GM23338 (cell line): ENCODE measurements at regions not wholly inside any gene's neighbourhood (a gene's known extent, or its start where the extent isn't known, plus 50 kb on each side); places are given as distances from the start of the nearest gene placed in this dataset.

ENCODE experiments used
- ATAC-seq: fragments of 200-7000 bp; cut with Tn5 transposase; 3 replicates; pipeline ENCODE4 v1.9.1; 2020
- DNase-seq: peaks from one replicate; pipeline ENCODE4 v3.0.0-alpha.2; 2015; ENCODE audit warnings: low spot score
- H2AFZ ChIP-seq: fragments of 200-600 bp; sonication (generic); 2 replicates; pipeline ENCODE4 v1.8.0; 2016; ENCODE audit warnings: antibody characterized with exemption, mild to moderate bottlenecking, moderate library complexity
- H3F3A ChIP-seq: fragments of 200-600 bp; sonication (generic); replicated peaks from 2 replicates; pipeline ENCODE4 v1.8.0; 2017; ENCODE audit warnings: antibody characterized with exemption, mixed run types, low read depth
- H3K27ac ChIP-seq: fragments of 200-600 bp; sonication (generic); 2 replicates; pipeline ENCODE4 v1.6.1; 2016; ENCODE audit warnings: low read depth
- H3K27me3 ChIP-seq: fragments of 200-600 bp; sonication (generic); 2 replicates; pipeline ENCODE4 v1.8.0; 2016; ENCODE audit warnings: mild to moderate bottlenecking, mixed run types, moderate library complexity; ENCODE audit not compliant: insufficient read depth
- H3K36me3 ChIP-seq: fragments of 200-600 bp; sonication (generic); 2 replicates; pipeline ENCODE4 v1.8.0; 2016; ENCODE audit warnings: mild to moderate bottlenecking; ENCODE audit not compliant: insufficient read depth
- H3K4me1 ChIP-seq: fragments of 200-600 bp; sonication (generic); 2 replicates; pipeline ENCODE4 v1.8.0; 2016; ENCODE audit warnings: mild to moderate bottlenecking, moderate library complexity; ENCODE audit not compliant: insufficient read depth
- H3K4me2 ChIP-seq: fragments of 200-600 bp; sonication (generic); 2 replicates; pipeline ENCODE4 v1.7.1; 2017; ENCODE audit warnings: mixed run types
- H3K4me3 ChIP-seq: fragments of 200-600 bp; sonication (generic); 2 replicates; pipeline ENCODE4 v1.6.1; 2016; ENCODE audit warnings: mixed run types
- H3K79me2 ChIP-seq: fragments of 200-600 bp; sonication (generic); replicated peaks from 2 replicates; pipeline ENCODE4 v1.8.0; 2017; ENCODE audit warnings: mild to moderate bottlenecking; ENCODE audit not compliant: insufficient read depth
- H3K9me2 ChIP-seq: fragments of 200-600 bp; sonication (generic); 2 replicates; pipeline ENCODE4 v1.8.0; 2017; ENCODE audit not compliant: insufficient read depth
- H4K20me1 ChIP-seq: fragments of 200-600 bp; sonication (generic); replicated peaks from 2 replicates; pipeline ENCODE4 v1.8.0; 2017; ENCODE audit warnings: mild to moderate bottlenecking; ENCODE audit not compliant: insufficient read depth
- H3K27ac Mint-ChIP-seq: 2 replicates; pipeline ENCODE4 v1.8.0; 2020; ENCODE audit warnings: inconsistent platforms, mild to moderate bottlenecking, moderate library complexity, mixed read lengths
- H3K27me3 Mint-ChIP-seq: 3 replicates; pipeline ENCODE4 v1.8.0; 2022; ENCODE audit warnings: low read depth, mild to moderate bottlenecking, moderate library complexity, mixed read lengths, inconsistent platforms; ENCODE audit not compliant: insufficient read depth, poor library complexity
- H3K36me3 Mint-ChIP-seq: 3 replicates; pipeline ENCODE4 v1.8.0; 2021; ENCODE audit warnings: low read depth, mild to moderate bottlenecking, inconsistent platforms, moderate library complexity, mixed read lengths
- H3K4me1 Mint-ChIP-seq: 3 replicates; pipeline ENCODE4 v1.8.0; 2020; ENCODE audit warnings: mild to moderate bottlenecking, inconsistent platforms, mixed read lengths
- H3K4me3 Mint-ChIP-seq: 3 replicates; pipeline ENCODE4 v1.8.0; 2021; ENCODE audit warnings: moderate library complexity, mild to moderate bottlenecking, inconsistent platforms, mixed read lengths
- H3K9me3 Mint-ChIP-seq: 3 replicates; pipeline ENCODE4 v1.8.0; 2020; ENCODE audit warnings: moderate library complexity, mild to moderate bottlenecking, inconsistent platforms, mixed read lengths
- CREB1 ChIP-seq: fragments of 250-450 bp; sonication (Bioruptor Pico); IDR thresholded peaks from 2 replicates; pipeline ENCODE4 v1.5.0; 2020; ENCODE audit warnings: low read depth, mild to moderate bottlenecking, moderate library complexity
- CTCF ChIP-seq, 2 experiments: fragments of 200-600 bp in 1 of 2; sonication (generic) in 1 of 2; conservative IDR thresholded peaks; 2 replicates each; pipeline versions ENCODE4 v1.5.1 to v1.6.1; 2016 to 2017; ENCODE audit warnings: antibody characterized with exemption in 2 of 2, low read depth in 2 of 2, mild to moderate bottlenecking in 2 of 2, moderate library complexity in 1 of 2
- ETS1 ChIP-seq: IDR thresholded peaks from 2 replicates; pipeline ENCODE4 v1.6.1; 2016; ENCODE audit warnings: antibody characterized with exemption
- EZH2 ChIP-seq: fragments of 200-600 bp; sonication (generic); IDR thresholded peaks from one replicate; pipeline ENCODE4 v1.8.0; 2017; ENCODE audit warnings: antibody characterized with exemption, mild to moderate bottlenecking, low read depth; ENCODE audit not compliant: unreplicated experiment
- EZH2phosphoT487 ChIP-seq: fragments of 200-600 bp; sonication (generic); IDR thresholded peaks from one replicate; pipeline ENCODE4 v1.8.1; 2018; ENCODE audit warnings: antibody characterized with exemption; ENCODE audit not compliant: unreplicated experiment
- JUNB ChIP-seq: IDR thresholded peaks from one replicate; pipeline ENCODE4 v1.6.1; 2016; ENCODE audit warnings: antibody characterized with exemption; ENCODE audit not compliant: unreplicated experiment
- NANOG ChIP-seq: IDR thresholded peaks from 2 replicates; pipeline ENCODE4 v1.6.1; 2016; ENCODE audit warnings: antibody characterized with exemption, borderline replicate concordance
- POLR2AphosphoS5 ChIP-seq: IDR thresholded peaks from 2 replicates; pipeline ENCODE4 v1.6.1; 2016; ENCODE audit warnings: antibody characterized with exemption, low read depth
- STAT1 ChIP-seq: IDR thresholded peaks from one replicate; pipeline ENCODE4 v1.6.1; 2016; ENCODE audit warnings: antibody characterized with exemption; ENCODE audit not compliant: unreplicated experiment
- ZNF114 ChIP-seq: fragments of 250-450 bp; sonication (Bioruptor Pico); IDR thresholded peaks from 2 replicates; pipeline ENCODE4 v1.5.0; 2020; ENCODE audit warnings: mild to moderate bottlenecking, moderate library complexity
- ZNF462 ChIP-seq: fragments of 250-450 bp; sonication (Bioruptor Pico); IDR thresholded peaks from 2 replicates; pipeline ENCODE4 v1.5.0; 2020; ENCODE audit warnings: mild to moderate bottlenecking, moderate library complexity

DNA sequence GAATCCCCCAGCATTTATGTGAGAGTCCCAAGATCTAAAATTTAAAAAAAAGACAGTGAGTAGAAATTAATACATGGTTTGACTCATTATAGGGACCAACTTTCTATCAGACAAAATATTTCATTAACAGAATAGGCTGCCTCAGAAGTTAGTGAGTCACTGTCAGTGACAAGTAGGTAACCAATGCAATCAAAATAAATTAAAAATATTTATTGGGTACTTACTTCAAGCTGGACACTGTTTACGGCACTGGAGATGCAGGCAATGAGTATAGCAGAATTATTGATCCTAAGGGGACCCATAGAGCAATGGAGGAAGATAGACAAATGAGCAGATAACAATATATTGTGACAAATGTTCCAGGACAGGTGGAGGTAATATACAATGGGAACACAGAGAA, 135.6 kb upstream of the BCL6 start:
- Histone ChIP-seq H3K27me3 (no peaks in the 10 kb centered on the region), H3K4me2 (no peak overlapping the region), H3K36me3 (no peaks in the 10 kb centered on the region), H3K4me1 (no peaks in the 10 kb centered on the region), H3F3A (no peaks in the 10 kb centered on the region), H3K27ac (no peak overlapping the region), H3K4me3 (no peak overlapping the region), H3K9me2 (no peaks in the 10 kb centered on the region; the same call in 1 of the 2 replicates), H3K79me2 (no peaks in the 10 kb centered on the region), H4K20me1 (no peaks in the 10 kb centered on the region), H2AFZ (no peak overlapping the region)
- Mint-ChIP-seq H3K36me3 (no peaks in the 10 kb centered on the region), H3K9me3 (no peaks in the 10 kb centered on the region), H3K4me1 (no peaks in the 10 kb centered on the region), H3K27ac (no peak overlapping the region), H3K27me3 (peaks cover 3% of the 10 kb centered on the region), H3K4me3 (no peak overlapping the region)
- TF ChIP-seq CREB1 (CRISPR knock-in tag): no peak
- TF ChIP-seq POLR2AphosphoS5: no peak
- TF ChIP-seq CTCF (conservative IDR thresholded peaks at IDR 0.05; ENCODE audit: low read depth in 2 of 2): no peak
- TF ChIP-seq EZH2: no peak
- ATAC-seq: no peak
- DNase-seq: no peak

- no peaks in the 10 kb centered on the region for H3K4me1 ChIP-seq
- Mint-ChIP-seq H3K4me1 (peaks cover 5% of the 10 kb centered on the region), H3K4me3 (no peak overlapping the region), H3K27ac (no peak overlapping the region; the same call in 1 of the 2 replicates), H3K36me3 (peaks cover 4% of the 10 kb centered on the region; the same call in 2 of the 3 replicates), H3K27me3 (peaks cover 3% of the 10 kb centered on the region), H3K9me3 (peaks cover 8% of the 10 kb centered on the region; the same call in 2 of the 3 replicates)
- H3K4me3 ChIP-seq: no peak overlapping the region
- ATAC-seq (no peak), DNase-seq (no peak)
- H3K27me3 ChIP-seq: no peaks in the 10 kb centered on the region
- H3K79me2 ChIP-seq: no peaks in the 10 kb centered on the region
- no peaks in the 10 kb centered on the region for H3K9me2 ChIP-seq
- H3K4me2 ChIP-seq: no peak overlapping the region
- no peaks in the 10 kb centered on the region for H3F3A ChIP-seq
- H2AFZ ChIP-seq: no peak overlapping the region
- no peaks in the 10 kb centered on the region; the same call in 1 of the 2 replicates for H3K36me3 ChIP-seq
- no peaks in the 10 kb centered on the region for H4K20me1 ChIP-seq
- H3K27ac ChIP-seq: no peak overlapping the region
- TF ChIP-seq EZH2 (no peak), NANOG (no peak), CTCF (conservative IDR thresholded peaks at IDR 0.05; ENCODE audit: low read depth in 2 of 2) (no peak), ZNF114 (no peak), STAT1 (no peak), ZNF462 (CRISPR knock-in tag) (no peak), CREB1 (CRISPR knock-in tag) (no peak), EZH2phosphoT487 (no peak), ETS1 (no peak), POLR2AphosphoS5 (no peak), JUNB (no peak)
These were observed 143.4 kb upstream of the BCL6 start for GRCh38 chr3:187888701-187889100.
